Natural killer cell (primary cell): ENCODE measurements at regions not wholly inside any gene's neighbourhood (a gene's known extent, or its start where the extent isn't known, plus 50 kb on each side); places are given as distances from the start of the nearest gene placed in this dataset.

ENCODE experiments used
- ATAC-seq, 3 donors: fragments of 150-1000 bp in 2 of 3; fragments of 200-7000 bp in 1 of 3; cut with Tn5 transposase; 1 replicate in 1 of 3; 2 replicates in 2 of 3; pipeline ENCODE4 v1.10.0; 2021; ENCODE audit warnings: mild to moderate bottlenecking in 2 of 3, moderate library complexity in 2 of 3
- DNase-seq, 2 donors: peaks; one replicate each; pipeline versions ENCODE4 v3.0.0 to v3.0.0-alpha.2; 2013 to 2021; ENCODE audit warnings: mixed read lengths in 1 of 2
- H3K27ac ChIP-seq: one replicate; pipeline ENCODE4 v1.5.1; 2013; ENCODE audit warnings: mild to moderate bottlenecking, low read length
- H3K27me3 ChIP-seq: one replicate; pipeline ENCODE4 v1.6.1; 2013; ENCODE audit warnings: low read length; ENCODE audit not compliant: control insufficient read depth, insufficient read depth
- H3K36me3 ChIP-seq: one replicate; pipeline ENCODE4 v1.6.1; 2013; ENCODE audit warnings: low read length; ENCODE audit not compliant: control insufficient read depth, insufficient read depth
- H3K4me1 ChIP-seq: one replicate; pipeline ENCODE4 v1.6.1; 2013; ENCODE audit warnings: low read length; ENCODE audit not compliant: control insufficient read depth, insufficient read depth
- H3K4me3 ChIP-seq: one replicate; pipeline ENCODE4 v1.5.1; 2013; ENCODE audit warnings: low read length
- H3K9me3 ChIP-seq: one replicate; pipeline ENCODE4 v1.6.1; 2013; ENCODE audit warnings: low read length; ENCODE audit not compliant: control insufficient read depth, insufficient read depth
- H3K27ac Mint-ChIP-seq, 2 donors: one replicate each; pipeline ENCODE4 v1.8.0; 2022; ENCODE audit warnings: mild to moderate bottlenecking in 2 of 2, mixed read lengths in 2 of 2, moderate library complexity in 1 of 2
- H3K27me3 Mint-ChIP-seq, 2 donors: one replicate each; pipeline ENCODE4 v1.8.0; 2022; ENCODE audit warnings: low read depth in 2 of 2, mixed read lengths in 2 of 2
- H3K36me3 Mint-ChIP-seq: one replicate; pipeline ENCODE4 v1.8.0; 2022; ENCODE audit warnings: mixed read lengths
- H3K4me1 Mint-ChIP-seq, 2 donors: one replicate each; pipeline ENCODE4 v1.8.0; 2022; ENCODE audit warnings: mixed read lengths in 2 of 2
- H3K4me3 Mint-ChIP-seq: one replicate; pipeline ENCODE4 v1.8.0; 2022; ENCODE audit warnings: mild to moderate bottlenecking, moderate library complexity, mixed read lengths
- H3K9me3 Mint-ChIP-seq, 2 donors: one replicate each; pipeline ENCODE4 v1.8.0; 2022; ENCODE audit warnings: mixed read lengths in 2 of 2
- CTCF ChIP-seq: fragments of 200-600 bp; IDR thresholded peaks from one replicate; pipeline ENCODE4 v1.8.0; 2022; ENCODE audit warnings: antibody characterized with exemption
- WGBS: methylation state at CpG from one replicate; pipeline ENCODE4 v1.1.7; 2013; ENCODE audit warnings: missing lambda C conversion rate; ENCODE audit not compliant: insufficient coverage; 5-methylcytosine and 5-hydroxymethylcytosine counted together
- intact Hi-C: fragments of 100-400 bp; cut with micrococcal nuclease; formaldehyde crosslinking; loops from one replicate; pipeline ENCODE4 v1.14.2; 2022

GRCh38 chr20:12173347-12174012, 255.8 kb downstream of the BTBD3 start:
- H3K27me3 Mint-ChIP-seq = no peaks in the 10 kb centered on the region
- peaks cover 0 to 4% of the 10 kb centered on the region in 2 donors for H3K4me1 Mint-ChIP-seq
- Histone ChIP-seq H3K36me3 (no peaks in the 10 kb centered on the region), H3K27ac (no peak overlapping the region), H3K4me1 (no peaks in the 10 kb centered on the region), H3K9me3 (no peaks in the 10 kb centered on the region), H3K4me3 (no peak overlapping the region), H3K27me3 (no peaks in the 10 kb centered on the region)
- WGBS = 60% methylated on average over 1 of the region's 2 CpGs
- H3K9me3 Mint-ChIP-seq = peaks cover 6 to 7% of the 10 kb centered on the region in 2 donors
- no peak for TF ChIP-seq CTCF
- intact Hi-C loops = no loop called here
- ATAC-seq = no peak
- H3K36me3 Mint-ChIP-seq = no peaks in the 10 kb centered on the region
- H3K4me3 Mint-ChIP-seq = no peak overlapping the region
- no peak overlapping the region for H3K27ac Mint-ChIP-seq
- DNase-seq = no peak

GRCh38 chr20:12175538-12175937, 257.8 kb downstream of the BTBD3 start:
- Histone ChIP-seq H3K4me3 (no peak overlapping the region), H3K4me1 (no peaks in the 10 kb centered on the region), H3K9me3 (no peaks in the 10 kb centered on the region), H3K27me3 (no peaks in the 10 kb centered on the region), H3K27ac (no peak overlapping the region), H3K36me3 (no peaks in the 10 kb centered on the region)
- H3K27me3 Mint-ChIP-seq = no peaks in the 10 kb centered on the region
- H3K4me1 Mint-ChIP-seq = peaks cover 0 to 4% of the 10 kb centered on the region in 2 donors
- no peaks in the 10 kb centered on the region for H3K36me3 Mint-ChIP-seq
- peaks cover 3 to 8% of the 10 kb centered on the region in 2 donors for H3K9me3 Mint-ChIP-seq
- DNase-seq (no peak), ATAC-seq (no peak)
- H3K4me3 Mint-ChIP-seq = no peak overlapping the region
- H3K27ac Mint-ChIP-seq = no peak overlapping the region
- intact Hi-C loops = no loop called here
- no peak for TF ChIP-seq CTCF

- Mint-ChIP-seq H3K27me3 (no peaks in the 10 kb centered on the region), H3K27ac (no peak overlapping the region), H3K4me3 (no peak overlapping the region), H3K4me1 (peaks cover 0 to 4% of the 10 kb centered on the region in 2 donors), H3K36me3 (no peaks in the 10 kb centered on the region), H3K9me3 (peaks cover 2 to 8% of the 10 kb centered on the region in 2 donors)
- no peaks in the 10 kb centered on the region for H3K36me3 ChIP-seq
- intact Hi-C loops = no loop called here
- H3K27me3 ChIP-seq = no peaks in the 10 kb centered on the region
- no peaks in the 10 kb centered on the region for H3K4me1 ChIP-seq
- ATAC-seq (no peak), DNase-seq (no peak)
- 57% methylated on average over 2 of the region's 3 CpGs for WGBS
- no peaks in the 10 kb centered on the region for H3K9me3 ChIP-seq
- H3K27ac ChIP-seq = no peak overlapping the region
- TF ChIP-seq CTCF = no peak
- H3K4me3 ChIP-seq = no peak overlapping the region
These were observed 260.1 kb downstream of the BTBD3 start for GRCh38 chr20:12177657-12178293.

- Mint-ChIP-seq H3K27me3 (no peaks in the 10 kb centered on the region), H3K4me1 (peaks cover 0 to 3% of the 10 kb centered on the region in 2 donors), H3K9me3 (peaks cover 2 to 8% of the 10 kb centered on the region in 2 donors), H3K36me3 (no peaks in the 10 kb centered on the region), H3K27ac (no peak overlapping the region), H3K4me3 (no peak overlapping the region)
- H3K27me3 ChIP-seq = no peaks in the 10 kb centered on the region
- WGBS = no CpG with 5 or more reads among the region's 1 CpG
- no peak for TF ChIP-seq CTCF
- no peak overlapping the region for H3K4me3 ChIP-seq
- H3K4me1 ChIP-seq = no peaks in the 10 kb centered on the region
- H3K36me3 ChIP-seq = no peaks in the 10 kb centered on the region
- DNase-seq = no peak
- ATAC-seq = no peak
- no peaks in the 10 kb centered on the region for H3K9me3 ChIP-seq
- H3K27ac ChIP-seq = no peak overlapping the region
- intact Hi-C loops = no loop called here
These were observed 262.0 kb downstream of the BTBD3 start for GRCh38 chr20:12179692-12180091.
